Activated naive CD8-positive, alpha-beta T cell treated with anti-CD3 and anti-CD28 coated beads for 36 hours (primary cell): ENCODE measurements at regions not wholly inside any gene's neighbourhood (a gene's known extent, or its start where the extent isn't known, plus 50 kb on each side); places are given as distances from the start of the nearest gene placed in this dataset.

Experiments
- DNase-seq: peaks from one replicate; pipeline ENCODE4 v3.0.0; 2021
- H3K27ac Mint-ChIP-seq: one replicate; pipeline ENCODE4 v1.8.0; 2022; ENCODE audit warnings: mild to moderate bottlenecking, moderate library complexity, mixed read lengths
- H3K27me3 Mint-ChIP-seq: one replicate; pipeline ENCODE4 v1.8.0; 2022; ENCODE audit warnings: mild to moderate bottlenecking, mixed read lengths
- H3K36me3 Mint-ChIP-seq: one replicate; pipeline ENCODE4 v1.8.0; 2021; ENCODE audit warnings: mild to moderate bottlenecking, mixed read lengths
- H3K4me1 Mint-ChIP-seq: one replicate; pipeline ENCODE4 v1.8.0; 2021; ENCODE audit warnings: mixed read lengths
- H3K4me3 Mint-ChIP-seq: one replicate; pipeline ENCODE4 v1.8.0; 2022; ENCODE audit warnings: mild to moderate bottlenecking, moderate library complexity, mixed read lengths
- H3K9me3 Mint-ChIP-seq: one replicate; pipeline ENCODE4 v1.8.0; 2022; ENCODE audit warnings: mixed read lengths

GRCh38 chr2:239634769-239635168 is 233.9 kb upstream of the HDAC4 start:
- H3K27me3 Mint-ChIP-seq = no peaks in the 10 kb centered on the region
- H3K4me3 Mint-ChIP-seq = no peak overlapping the region
- no peak overlapping the region for H3K27ac Mint-ChIP-seq
- H3K36me3 Mint-ChIP-seq = no peaks in the 10 kb centered on the region
- H3K4me1 Mint-ChIP-seq = no peaks in the 10 kb centered on the region
- no peaks in the 10 kb centered on the region for H3K9me3 Mint-ChIP-seq
- no peak for DNase-seq

DNA sequence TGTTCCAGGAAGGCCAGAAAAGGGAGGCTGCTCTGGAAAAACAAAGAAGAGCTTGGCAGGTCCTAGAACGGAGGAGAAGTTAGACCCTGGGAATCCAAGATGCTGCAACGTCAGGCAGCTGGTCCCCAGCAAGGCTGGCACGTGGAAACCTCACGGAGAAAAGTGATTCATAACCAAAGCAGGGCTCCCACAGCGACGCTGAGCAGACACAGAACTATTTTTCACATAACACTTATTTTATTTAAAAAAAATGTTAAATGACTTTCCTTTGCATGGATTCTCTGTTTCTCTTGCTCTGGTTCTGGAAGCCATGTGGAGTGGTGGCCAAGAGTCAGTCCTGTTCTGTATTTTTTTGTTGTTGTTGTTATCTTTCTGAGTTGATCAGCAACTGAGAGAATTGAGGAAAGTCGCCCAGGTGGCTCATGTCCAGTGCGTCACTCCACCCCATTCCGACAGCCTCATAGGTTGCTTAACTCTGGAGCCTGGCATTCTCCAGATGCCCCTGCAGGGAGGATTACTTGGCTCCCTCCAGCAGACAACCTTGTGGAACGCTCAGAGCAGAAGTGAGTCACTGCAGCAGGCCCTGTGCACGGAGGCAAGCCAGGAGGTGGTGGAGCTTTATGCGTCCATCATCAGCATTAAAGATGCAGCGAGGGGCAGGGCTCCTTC is 229.9 kb upstream of the HDAC4 start:
- no peak overlapping the region for H3K4me3 Mint-ChIP-seq
- no peaks in the 10 kb centered on the region for H3K27me3 Mint-ChIP-seq
- H3K27ac Mint-ChIP-seq = no peak overlapping the region
- no peak for DNase-seq
- no peaks in the 10 kb centered on the region for H3K9me3 Mint-ChIP-seq
- H3K36me3 Mint-ChIP-seq = no peaks in the 10 kb centered on the region
- H3K4me1 Mint-ChIP-seq = no peaks in the 10 kb centered on the region

DNA sequence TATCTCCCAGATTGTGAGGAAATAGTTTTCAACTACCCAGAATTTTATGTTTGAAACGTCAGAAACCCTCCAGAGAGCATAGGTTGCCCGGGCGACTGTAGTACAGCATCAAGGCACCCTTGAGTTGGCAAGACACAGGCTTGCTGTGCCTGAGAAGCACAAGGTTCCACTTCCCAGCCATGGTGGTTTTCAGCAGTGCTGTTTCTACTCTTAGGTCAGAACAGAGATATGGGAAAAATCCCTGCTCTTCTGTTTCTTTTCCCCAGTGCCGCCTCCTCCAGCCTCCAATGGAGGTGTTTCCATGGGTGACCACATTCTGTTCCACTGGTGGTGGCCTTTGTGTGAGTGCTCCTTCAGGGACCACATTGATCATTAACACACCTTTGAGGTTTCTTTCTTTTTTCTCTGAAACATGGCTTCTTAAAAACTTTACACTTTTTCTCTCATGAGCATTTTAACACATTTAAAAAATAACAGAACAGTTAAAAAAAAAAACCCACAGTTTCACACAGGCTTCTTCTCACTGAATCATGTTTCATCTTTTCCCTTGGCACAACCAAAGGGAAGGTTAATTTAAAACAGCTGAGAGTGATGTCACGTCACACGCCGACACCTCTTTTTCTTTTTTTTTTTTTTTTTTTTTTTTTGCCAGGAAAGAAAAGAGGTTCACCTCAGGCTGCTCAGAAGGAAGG is 229.3 kb upstream of the HDAC4 start:
- DNase-seq = no peak
- Mint-ChIP-seq H3K9me3 (no peaks in the 10 kb centered on the region), H3K4me3 (no peak overlapping the region), H3K36me3 (no peaks in the 10 kb centered on the region), H3K27me3 (no peaks in the 10 kb centered on the region), H3K27ac (no peak overlapping the region), H3K4me1 (no peaks in the 10 kb centered on the region)

GRCh38 chr2:239626961-239627592 is 226.3 kb upstream of the HDAC4 start:
- no peak overlapping the region for H3K4me3 Mint-ChIP-seq

GRCh38 chr2:239625971-239626734 is 225.3 kb upstream of the HDAC4 start:
- Mint-ChIP-seq H3K4me1 (peaks cover 9% of the 10 kb centered on the region), H3K27me3 (peaks cover 4% of the 10 kb centered on the region)

More at GRCh38 chr2:239626961-239627592, 226.3 kb upstream of the HDAC4 start:
- no peak for DNase-seq
- Mint-ChIP-seq H3K4me1 (peaks cover 9% of the 10 kb centered on the region), H3K27ac (no peak overlapping the region), H3K36me3 (no peaks in the 10 kb centered on the region), H3K9me3 (no peaks in the 10 kb centered on the region), H3K27me3 (peaks cover 4% of the 10 kb centered on the region)

DNA sequence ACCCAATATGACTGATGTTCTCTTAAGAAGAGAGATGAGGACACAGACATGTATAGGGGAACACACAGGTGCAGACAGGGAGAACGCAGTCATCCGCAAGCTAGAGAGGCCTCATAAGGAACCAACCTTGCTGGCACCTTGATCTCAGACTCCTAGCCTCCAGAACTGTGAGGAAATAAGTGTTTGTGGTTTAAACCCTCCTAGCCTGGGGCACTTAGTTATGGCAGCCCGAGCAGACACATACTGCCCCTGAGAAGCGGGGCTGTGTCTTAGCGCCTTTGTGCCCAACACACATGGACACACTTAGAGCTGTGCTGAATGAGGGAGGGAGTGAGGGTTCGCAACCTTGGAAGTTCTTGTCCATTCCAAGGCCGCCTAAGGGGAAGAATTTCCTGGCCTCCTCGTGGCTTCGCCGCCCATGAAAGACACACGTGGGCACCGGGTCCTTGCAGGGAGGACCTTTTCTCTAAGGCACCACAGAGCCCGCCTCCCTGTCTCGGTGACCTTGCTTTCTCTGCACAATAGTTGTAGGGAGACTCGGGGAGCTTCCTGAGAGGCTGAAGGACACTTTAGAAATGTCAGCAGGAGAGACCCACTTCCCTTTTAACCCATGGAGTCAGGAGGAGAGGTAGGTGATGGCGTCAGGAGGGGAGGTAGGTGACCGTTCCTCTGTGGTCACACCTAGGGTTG is 224.5 kb upstream of the HDAC4 start:
- Mint-ChIP-seq H3K9me3 (no peaks in the 10 kb centered on the region), H3K4me3 (no peak overlapping the region), H3K36me3 (no peaks in the 10 kb centered on the region), H3K4me1 (peaks cover 9% of the 10 kb centered on the region), H3K27me3 (peaks cover 4% of the 10 kb centered on the region), H3K27ac (no peak overlapping the region)
- no peak for DNase-seq

More at GRCh38 chr2:239625971-239626734, 225.3 kb upstream of the HDAC4 start:
- DNase-seq = no peak
- no peaks in the 10 kb centered on the region for H3K36me3 Mint-ChIP-seq
- H3K9me3 Mint-ChIP-seq = no peaks in the 10 kb centered on the region
- H3K4me3 Mint-ChIP-seq = no peak overlapping the region
- no peak overlapping the region for H3K27ac Mint-ChIP-seq

GRCh38 chr2:239621611-239622010 is 220.8 kb upstream of the HDAC4 start:
- no peak for DNase-seq
- peaks cover 6% of the 10 kb centered on the region for H3K9me3 Mint-ChIP-seq
- H3K27me3 Mint-ChIP-seq = peaks cover 4% of the 10 kb centered on the region
- H3K27ac Mint-ChIP-seq = no peak overlapping the region
- peaks cover 3% of the 10 kb centered on the region for H3K36me3 Mint-ChIP-seq
- H3K4me1 Mint-ChIP-seq = peaks cover 9% of the 10 kb centered on the region
- H3K4me3 Mint-ChIP-seq = no peak overlapping the region

- peaks cover 9% of the 10 kb centered on the region for H3K4me1 Mint-ChIP-seq
- H3K9me3 Mint-ChIP-seq = peaks cover 8% of the 10 kb centered on the region
- peaks cover 5% of the 10 kb centered on the region for H3K36me3 Mint-ChIP-seq
- peaks cover 4% of the 10 kb centered on the region for H3K27me3 Mint-ChIP-seq
- H3K27ac Mint-ChIP-seq = no peak overlapping the region
- H3K4me3 Mint-ChIP-seq = no peak overlapping the region
- no peak for DNase-seq
These were observed 218.5 kb upstream of the HDAC4 start for GRCh38 chr2:239619369-239619768.

GRCh38 chr2:239616729-239617128 is 215.9 kb upstream of the HDAC4 start:
- Mint-ChIP-seq H3K9me3 (peaks cover 8% of the 10 kb centered on the region), H3K27me3 (no peaks in the 10 kb centered on the region), H3K4me3 (no peak overlapping the region), H3K27ac (no peak overlapping the region), H3K36me3 (peaks cover 5% of the 10 kb centered on the region), H3K4me1 (no peaks in the 10 kb centered on the region)
- no peak for DNase-seq

DNA sequence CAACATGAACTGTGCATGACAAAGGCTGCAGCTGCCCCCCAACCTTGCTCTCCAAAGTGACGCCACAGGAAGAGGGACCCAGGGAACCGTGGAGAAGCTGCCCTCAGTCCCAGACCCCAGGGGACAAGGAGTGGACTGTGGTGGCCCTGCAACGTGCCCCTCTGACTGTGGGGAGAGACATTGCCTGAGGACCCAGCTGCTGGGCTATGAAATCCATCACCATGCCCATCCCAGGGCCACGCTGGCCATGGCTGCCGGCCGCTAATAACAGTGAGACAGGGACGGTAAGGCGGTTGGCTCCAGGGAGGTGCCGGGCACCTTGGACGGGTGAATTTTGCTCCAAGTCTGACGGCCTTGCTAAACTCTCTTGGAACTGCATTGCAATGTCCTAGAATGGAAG is 211.3 kb upstream of the HDAC4 start:
- no peak overlapping the region for H3K27ac Mint-ChIP-seq
- no peaks in the 10 kb centered on the region for H3K4me1 Mint-ChIP-seq
- no peaks in the 10 kb centered on the region for H3K27me3 Mint-ChIP-seq
- H3K4me3 Mint-ChIP-seq = no peak overlapping the region
- peaks cover 2% of the 10 kb centered on the region for H3K36me3 Mint-ChIP-seq
- no peak for DNase-seq
- peaks cover 4% of the 10 kb centered on the region for H3K9me3 Mint-ChIP-seq

GRCh38 chr2:239611222-239611795 is 210.5 kb upstream of the HDAC4 start:
- Mint-ChIP-seq H3K27ac (no peak overlapping the region), H3K4me1 (no peaks in the 10 kb centered on the region), H3K36me3 (no peaks in the 10 kb centered on the region), H3K9me3 (no peaks in the 10 kb centered on the region), H3K27me3 (peaks cover 7% of the 10 kb centered on the region), H3K4me3 (no peak overlapping the region)
- DNase-seq = no peak

DNA sequence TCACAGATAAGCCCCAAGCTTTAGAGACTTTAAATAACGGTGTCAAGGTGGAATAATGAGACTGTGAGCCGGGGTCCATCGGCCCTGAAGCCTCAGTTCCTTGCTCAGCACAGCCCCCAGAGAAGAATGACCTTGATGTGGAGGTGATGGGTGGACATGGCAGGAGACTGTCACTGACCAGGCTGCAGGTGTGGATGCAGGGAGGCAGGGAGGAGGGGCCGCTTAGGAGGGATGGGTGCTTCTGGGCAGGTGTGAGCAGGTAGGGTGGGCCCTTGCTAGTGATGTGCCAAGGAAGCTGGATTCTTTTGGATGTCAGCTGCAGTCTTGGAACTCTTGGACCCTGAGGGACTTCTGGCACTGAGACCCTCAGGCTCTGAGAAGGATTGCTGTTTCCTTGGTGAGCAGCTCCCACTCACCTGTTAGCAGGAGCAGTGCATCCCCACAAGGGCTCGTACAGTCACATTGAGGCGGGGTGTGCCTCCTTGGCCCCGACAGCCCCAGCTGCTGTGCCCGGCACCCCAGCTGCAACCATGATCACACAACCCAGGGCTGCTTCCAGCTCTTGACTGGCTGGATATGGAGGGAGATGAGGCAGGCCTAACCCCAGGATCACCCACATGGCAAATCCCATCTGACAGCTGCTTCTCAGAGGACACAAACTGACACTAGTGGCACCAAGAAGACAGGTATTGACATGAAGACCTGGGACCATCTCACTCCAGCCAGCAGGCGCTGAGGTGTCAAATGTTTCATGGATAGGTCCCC is 209.8 kb upstream of the HDAC4 start:
- Mint-ChIP-seq H3K36me3 (no peaks in the 10 kb centered on the region), H3K27me3 (peaks cover 7% of the 10 kb centered on the region), H3K9me3 (no peaks in the 10 kb centered on the region), H3K4me3 (no peak overlapping the region), H3K27ac (no peak overlapping the region), H3K4me1 (no peaks in the 10 kb centered on the region)
- DNase-seq = no peak

- H3K27ac Mint-ChIP-seq = no peak overlapping the region
- H3K27me3 Mint-ChIP-seq = peaks cover 8% of the 10 kb centered on the region
- no peaks in the 10 kb centered on the region for H3K9me3 Mint-ChIP-seq
- no peak for DNase-seq
- H3K4me3 Mint-ChIP-seq = no peak overlapping the region
- H3K36me3 Mint-ChIP-seq = no peaks in the 10 kb centered on the region
- no peaks in the 10 kb centered on the region for H3K4me1 Mint-ChIP-seq
These were observed 208.9 kb upstream of the HDAC4 start for GRCh38 chr2:239609607-239610310.
